ENCODE measurements at regions not wholly inside any gene's neighbourhood (a gene's known extent, or its start where the extent isn't known, plus 50 kb on each side); places are given as distances from the start of the nearest gene placed in this dataset.
A peak's percentile ranks its signal among the peaks of the same experiment; 100 is the strongest.

DNA sequence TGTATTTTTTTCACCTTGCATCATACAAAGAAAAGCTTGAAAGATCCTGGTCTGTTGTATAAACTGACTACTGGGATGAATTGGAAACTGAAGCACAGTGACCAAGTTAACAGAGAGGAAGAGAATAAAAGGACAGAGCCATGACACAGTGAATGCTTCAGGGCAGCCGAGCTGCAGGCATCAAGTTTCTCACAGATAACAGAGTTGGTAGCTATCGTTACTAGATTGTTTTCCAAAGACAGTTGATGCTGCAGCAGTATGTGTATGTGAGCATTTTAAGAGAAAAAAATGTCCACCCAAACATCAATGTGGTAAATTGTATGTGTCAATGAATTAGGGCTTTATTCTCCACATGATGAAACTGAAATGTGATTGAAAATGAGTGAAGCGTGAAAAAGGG lies 1032.7 kb downstream of the ADGRL3 start:
- intact Hi-C loops (cut with DNase I): no loop called here
- ATAC-seq (ENCODE audit: poor library complexity) (peak; percentile 84), DNase-seq (no peak)

- no peak for ATAC-seq (ENCODE audit: poor library complexity)
- no peak for DNase-seq
- intact Hi-C loops (cut with DNase I): no loop called here
Measured at GRCh38 chr4:62231994-62232393, 1031.9 kb downstream of the ADGRL3 start.

GRCh38 chr4:62226082-62226481 lies 1026.0 kb downstream of the ADGRL3 start:
- intact Hi-C loops (cut with DNase I): no loop called here
- DNase-seq (no peak), ATAC-seq (ENCODE audit: poor library complexity) (no peak)

DNA sequence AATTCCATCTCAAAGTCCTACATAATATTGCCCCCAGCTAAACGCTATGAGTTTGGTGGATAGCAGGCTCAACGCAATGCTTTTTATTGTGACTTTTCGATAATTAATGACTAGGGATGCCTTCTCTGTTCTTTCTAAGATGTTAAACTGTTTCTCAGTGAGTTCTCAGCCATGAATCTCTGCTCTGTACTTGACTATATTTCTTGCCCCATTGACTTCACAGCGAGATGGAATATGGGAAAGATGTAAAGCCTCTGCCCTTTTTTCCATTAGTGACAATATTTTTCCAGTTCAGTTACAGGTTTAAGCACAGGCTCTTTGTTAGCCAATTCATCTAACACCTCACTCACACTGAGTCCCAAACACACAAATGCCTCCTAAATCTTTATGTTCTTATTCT lies 1022.0 kb downstream of the ADGRL3 start:
- intact Hi-C loops (cut with DNase I): no loop called here
- DNase-seq (no peak), ATAC-seq (ENCODE audit: poor library complexity) (no peak)

GRCh38 chr4:62210486-62210885 lies 1010.4 kb downstream of the ADGRL3 start:
- DNase-seq (no peak), ATAC-seq (ENCODE audit: poor library complexity) (no peak)
- intact Hi-C loops (cut with DNase I): no loop called here

GRCh38 chr4:62209757-62210485 lies 1009.8 kb downstream of the ADGRL3 start:
- peak; percentile 10 for ATAC-seq (ENCODE audit: poor library complexity)
- intact Hi-C loops (cut with DNase I): no loop called here

GRCh38 chr4:62208921-62209320 lies 1008.8 kb downstream of the ADGRL3 start:
- intact Hi-C loops (cut with DNase I): no loop called here
- no peak for DNase-seq
- no peak for ATAC-seq (ENCODE audit: poor library complexity)

More at GRCh38 chr4:62209757-62210485, 1009.8 kb downstream of the ADGRL3 start:
- no peak for DNase-seq

DNA sequence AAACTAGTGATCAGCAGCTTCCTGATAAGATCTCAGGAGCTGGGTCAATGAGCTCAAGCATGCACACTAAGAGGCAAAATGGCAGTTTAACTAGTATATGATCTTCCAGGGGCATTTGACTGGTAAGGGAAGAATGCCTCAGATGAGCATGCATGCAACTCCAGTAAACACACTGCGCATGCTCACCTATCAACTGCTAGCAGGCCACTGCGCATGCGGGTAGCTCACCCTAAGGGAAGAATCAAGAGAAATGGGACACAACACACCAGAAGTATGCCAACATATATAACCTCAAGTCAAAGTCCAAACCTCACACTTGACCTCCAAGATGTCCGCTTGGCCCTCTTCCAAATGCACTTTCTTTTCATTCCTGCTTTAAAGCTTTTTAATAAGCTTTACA lies 1004.0 kb downstream of the ADGRL3 start:
- DNase-seq (no peak), ATAC-seq (ENCODE audit: poor library complexity) (no peak)
- intact Hi-C loops (cut with DNase I): no loop called here

- ATAC-seq (ENCODE audit: poor library complexity) (peak; percentile 15), DNase-seq (no peak)
- intact Hi-C loops (cut with DNase I): no loop called here
Measured at GRCh38 chr4:62199291-62199810, 999.2 kb downstream of the ADGRL3 start.

- DNase-seq (no peak), ATAC-seq (ENCODE audit: poor library complexity) (peak; percentile 48)
- intact Hi-C loops (cut with DNase I): no loop called here
Measured at GRCh38 chr4:62196338-62196737, 996.2 kb downstream of the ADGRL3 start.

DNA sequence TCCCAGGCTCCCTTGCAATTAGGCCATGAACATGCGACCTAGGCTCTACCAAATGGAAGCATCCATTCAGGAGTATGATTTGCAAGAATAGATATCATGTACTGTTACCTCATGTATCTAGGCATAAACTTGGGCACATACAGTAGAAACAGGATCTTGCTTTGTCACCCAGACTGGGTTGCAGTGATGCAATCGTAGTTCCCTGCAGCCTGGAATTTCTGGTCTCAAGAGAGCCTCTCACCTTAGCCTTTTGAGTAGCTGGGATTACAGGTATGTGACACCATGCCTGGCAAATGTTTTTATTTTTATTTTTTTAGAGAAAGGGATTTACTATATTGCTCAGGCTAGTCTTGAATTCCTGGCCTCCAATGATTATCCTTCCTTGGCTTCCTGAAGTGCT lies 994.2 kb downstream of the ADGRL3 start:
- no peak for ATAC-seq (ENCODE audit: poor library complexity)

DNA sequence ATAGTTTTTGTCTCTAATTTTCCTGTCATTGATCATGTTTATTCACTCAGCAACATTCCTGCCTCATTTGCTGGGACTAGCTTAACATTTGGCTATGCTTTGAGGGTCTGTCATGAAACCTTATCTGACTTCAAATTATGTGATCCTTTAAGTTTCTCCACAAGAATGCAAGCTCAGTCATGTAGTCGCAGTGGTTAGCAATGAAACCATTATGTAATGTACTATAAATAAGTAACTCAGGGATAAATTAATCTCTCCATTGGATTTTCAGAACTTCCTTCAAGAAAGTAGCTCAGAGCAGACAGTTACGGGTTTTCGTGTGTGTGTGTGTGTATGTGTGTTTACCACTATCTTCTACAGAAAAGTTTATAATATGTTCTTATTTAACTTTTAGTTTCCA lies 993.6 kb downstream of the ADGRL3 start:
- intact Hi-C loops (cut with DNase I): no loop called here
- ATAC-seq (ENCODE audit: poor library complexity): peak; percentile 41

More for the DNA sequence above, 994.2 kb downstream of the ADGRL3 start:
- no peak for DNase-seq
- intact Hi-C loops (cut with DNase I): no loop called here

GRCh38 chr4:62191451-62192240 lies 991.5 kb downstream of the ADGRL3 start:
- intact Hi-C loops (cut with DNase I): no loop called here
- ATAC-seq (ENCODE audit: poor library complexity) (no peak), DNase-seq (no peak)

More for the DNA sequence above, 993.6 kb downstream of the ADGRL3 start:
- no peak for DNase-seq

DNA sequence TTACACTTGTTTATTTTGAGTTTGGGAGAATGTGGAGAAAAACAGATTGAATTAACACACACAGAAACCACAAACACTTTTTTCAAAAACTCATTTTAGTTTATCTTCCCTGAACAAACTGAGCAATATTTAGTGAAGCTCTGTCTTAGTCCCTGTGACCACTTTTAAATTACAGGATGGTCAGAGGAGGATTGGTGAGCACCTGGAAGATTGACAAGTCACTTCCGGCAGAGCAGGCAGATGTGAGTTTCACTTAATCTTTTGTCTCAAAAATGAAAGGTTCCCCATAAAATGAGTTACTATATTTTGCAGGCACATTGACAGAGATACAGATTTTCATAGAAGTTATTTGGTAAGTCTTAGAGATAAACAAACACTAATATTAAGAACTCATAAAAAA lies 970.1 kb downstream of the ADGRL3 start:
- no peak for DNase-seq
- intact Hi-C loops (cut with DNase I): no loop called here
- no peak for ATAC-seq (ENCODE audit: poor library complexity)

DNA sequence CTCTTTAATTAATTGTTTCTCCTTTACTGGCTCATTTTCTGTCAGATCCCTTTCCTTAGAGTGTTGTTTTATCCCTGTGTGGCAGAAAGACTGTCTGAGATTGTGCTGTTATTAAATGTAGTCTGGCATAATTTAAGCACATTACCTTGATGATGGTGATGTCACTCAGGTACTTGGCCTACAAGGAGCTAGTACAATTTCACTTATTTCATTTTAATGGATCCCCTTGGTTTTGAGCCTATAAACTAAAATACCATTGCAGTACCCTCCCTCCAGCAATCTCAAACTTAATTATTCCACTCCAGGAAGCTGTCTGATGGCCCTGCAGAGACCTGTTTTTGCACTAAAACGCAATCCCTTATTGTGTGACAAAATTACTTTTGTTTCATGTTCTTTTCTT lies 968.6 kb downstream of the ADGRL3 start:
- no peak for DNase-seq
- intact Hi-C loops (cut with DNase I): no loop called here
- ATAC-seq (ENCODE audit: poor library complexity): no peak

DNA sequence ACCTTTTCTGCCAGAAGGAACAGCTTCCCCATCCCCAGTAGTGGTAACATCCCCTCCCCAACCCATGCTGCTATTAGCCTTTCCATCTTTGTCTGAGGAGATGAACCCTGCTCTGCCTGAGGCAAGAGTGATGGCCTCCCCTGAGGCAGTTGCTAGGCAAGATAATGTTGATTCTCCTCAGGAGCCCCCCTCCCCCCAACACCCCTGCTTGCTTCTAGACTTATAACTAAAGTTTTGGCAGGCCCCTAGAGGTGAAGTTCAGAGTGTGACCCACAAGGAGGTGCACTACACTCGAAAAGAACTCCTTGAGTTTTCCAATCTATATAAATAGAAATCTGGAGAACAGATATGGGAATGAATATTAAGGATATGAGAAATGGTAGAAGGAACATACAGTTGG lies 962.5 kb downstream of the ADGRL3 start:
- intact Hi-C loops (cut with DNase I): no loop called here
- DNase-seq (no peak), ATAC-seq (ENCODE audit: poor library complexity) (no peak)

- no peak for DNase-seq
- ATAC-seq (ENCODE audit: poor library complexity): no peak
- intact Hi-C loops (cut with DNase I): no loop called here
Measured at GRCh38 chr4:62161446-62161845, 961.3 kb downstream of the ADGRL3 start.

DNA sequence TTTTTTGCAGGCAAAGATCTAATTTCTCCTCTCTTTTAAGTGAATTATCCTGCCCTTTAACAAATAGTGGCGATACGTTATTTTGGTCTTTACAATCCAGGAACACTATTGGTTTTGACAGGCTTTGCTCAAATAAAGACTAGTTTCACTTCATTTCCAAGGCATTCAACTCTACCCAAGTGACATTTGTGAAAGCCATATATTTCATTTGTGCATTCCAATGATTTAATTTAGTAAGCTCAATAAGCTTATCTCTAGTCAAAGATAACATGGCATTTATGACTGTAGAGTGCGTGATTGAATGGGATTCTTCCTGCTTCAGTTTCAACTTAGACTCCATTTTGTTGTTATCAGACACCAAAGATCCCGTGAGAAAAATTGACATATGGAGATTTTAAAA lies 959.8 kb downstream of the ADGRL3 start:
- intact Hi-C loops (cut with DNase I): no loop called here
- DNase-seq (no peak), ATAC-seq (ENCODE audit: poor library complexity) (no peak)

- DNase-seq: no peak
- intact Hi-C loops (cut with DNase I): no loop called here
- peak; percentile 66 for ATAC-seq (ENCODE audit: poor library complexity)
Measured at GRCh38 chr4:62159306-62159705, 959.2 kb downstream of the ADGRL3 start.

DNA sequence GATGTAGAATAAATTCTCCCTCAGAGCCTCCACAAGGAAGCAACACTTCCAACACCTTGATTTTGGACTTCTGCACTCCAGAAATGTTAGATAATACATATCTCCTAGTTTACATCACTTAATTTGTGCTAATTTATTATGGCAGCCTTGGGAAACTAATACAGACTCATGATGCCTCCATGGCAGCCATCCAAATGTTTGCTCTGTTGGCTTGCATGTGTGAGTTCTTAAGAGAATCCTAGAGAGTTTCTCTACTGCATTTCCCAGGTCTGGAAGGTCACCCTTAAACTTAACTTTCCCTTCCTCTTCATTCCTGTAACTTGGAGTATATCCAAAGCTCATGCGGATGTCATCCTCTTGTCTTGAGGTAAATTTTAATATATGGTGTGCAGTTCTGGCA lies 956.1 kb downstream of the ADGRL3 start:
- ATAC-seq (ENCODE audit: poor library complexity) (no peak), DNase-seq (no peak)
- intact Hi-C loops (cut with DNase I): no loop called here

Measured in Right ventricle myocardium superior (tissue), 1 donor.